ENCODE measurements at regions not wholly inside any gene's neighbourhood (a gene's known extent, or its start where the extent isn't known, plus 50 kb on each side); places are given as distances from the start of the nearest gene placed in this dataset.

- Histone ChIP-seq H3K4me1 (ENCODE audit: low read depth, poor library complexity, severe bottlenecking) (no peaks in the 10 kb centered on the region), H3K36me3 (ENCODE audit: insufficient read depth) (no peaks in the 10 kb centered on the region), H3K4me3 (IDR thresholded peaks at IDR 0.05; ENCODE audit: insufficient read depth, low read depth, low read length) (no peak overlapping the region), H3K27me3 (ENCODE audit: insufficient read depth, low read depth) (no peaks in the 10 kb centered on the region), H4K20me1 (ENCODE audit: insufficient read depth) (no peaks in the 10 kb centered on the region), H3K79me2 (ENCODE audit: insufficient read depth, low read depth) (no peaks in the 10 kb centered on the region), H3K9ac (no peak overlapping the region), H3K4me2 (no peak overlapping the region), H2AFZ (ENCODE audit: low read depth) (no peak overlapping the region), H3K27ac (no peak overlapping the region)
- no peak for TF ChIP-seq CTCF (conservative IDR thresholded peaks at IDR 0.05; ENCODE audit: low read depth, low read length)
Observed at GRCh38 chr13:79908381-79908780, 427.4 kb downstream of the NDFIP2 start.

DNA sequence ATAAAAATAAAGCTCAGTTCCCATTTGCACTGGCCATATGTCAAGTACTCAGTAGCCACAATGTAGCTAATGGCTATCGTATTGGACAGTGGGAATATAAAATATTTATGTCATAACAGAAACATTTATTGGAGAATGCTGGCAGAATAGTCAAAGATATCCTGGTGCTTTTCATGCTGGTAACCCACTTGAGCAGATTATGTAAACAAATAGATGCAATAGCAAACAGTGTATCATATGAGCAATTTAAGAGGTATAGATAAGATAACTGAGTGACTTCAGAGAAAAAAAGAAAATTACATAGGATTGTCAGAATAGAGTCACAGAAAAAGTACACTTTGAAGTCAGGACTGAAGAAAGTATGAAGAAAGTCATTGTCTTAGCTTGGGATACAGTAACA, 426.6 kb downstream of the NDFIP2 start:
- no peaks in the 10 kb centered on the region for H4K20me1 ChIP-seq (ENCODE audit: insufficient read depth)
- no peaks in the 10 kb centered on the region for H3K36me3 ChIP-seq (ENCODE audit: insufficient read depth)
- no peaks in the 10 kb centered on the region for H3K4me1 ChIP-seq (ENCODE audit: low read depth, poor library complexity, severe bottlenecking)
- no peak overlapping the region for H3K27ac ChIP-seq
- no peaks in the 10 kb centered on the region for H3K27me3 ChIP-seq (ENCODE audit: insufficient read depth, low read depth)
- no peak overlapping the region for H3K9ac ChIP-seq
- H2AFZ ChIP-seq (ENCODE audit: low read depth): no peak overlapping the region
- no peak overlapping the region for H3K4me3 ChIP-seq (IDR thresholded peaks at IDR 0.05; ENCODE audit: insufficient read depth, low read depth, low read length)
- no peaks in the 10 kb centered on the region for H3K79me2 ChIP-seq (ENCODE audit: insufficient read depth, low read depth)
- TF ChIP-seq CTCF (conservative IDR thresholded peaks at IDR 0.05; ENCODE audit: low read depth, low read length): no peak
- H3K4me2 ChIP-seq: no peak overlapping the region

DNA sequence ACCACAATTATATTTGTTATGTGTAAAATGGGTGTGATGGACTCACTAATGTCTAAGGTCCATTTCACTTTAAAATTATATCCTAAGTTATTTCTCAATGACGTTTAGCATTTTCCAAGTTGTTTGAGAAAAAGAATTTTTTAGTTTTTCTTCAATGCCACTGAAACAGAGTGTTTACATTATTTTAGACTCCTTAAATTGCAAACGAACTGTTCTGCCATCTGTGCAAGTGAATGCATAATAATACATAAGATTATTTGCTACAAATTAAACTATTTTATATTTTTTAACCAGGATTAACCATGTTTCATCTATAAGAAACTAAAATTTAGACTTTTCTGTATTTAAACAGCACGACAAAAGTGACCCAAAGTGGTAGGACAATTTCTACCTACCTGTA, 425.4 kb downstream of the NDFIP2 start:
- H3K27ac ChIP-seq: no peak overlapping the region
- H3K4me2 ChIP-seq: no peak overlapping the region
- H3K4me3 ChIP-seq (IDR thresholded peaks at IDR 0.05; ENCODE audit: insufficient read depth, low read depth, low read length): no peak overlapping the region
- TF ChIP-seq CTCF (conservative IDR thresholded peaks at IDR 0.05; ENCODE audit: low read depth, low read length): no peak
- H3K79me2 ChIP-seq (ENCODE audit: insufficient read depth, low read depth): no peaks in the 10 kb centered on the region
- H4K20me1 ChIP-seq (ENCODE audit: insufficient read depth): no peaks in the 10 kb centered on the region
- H3K36me3 ChIP-seq (ENCODE audit: insufficient read depth): no peaks in the 10 kb centered on the region
- H3K27me3 ChIP-seq (ENCODE audit: insufficient read depth, low read depth): no peaks in the 10 kb centered on the region
- no peaks in the 10 kb centered on the region for H3K4me1 ChIP-seq (ENCODE audit: low read depth, poor library complexity, severe bottlenecking)
- H2AFZ ChIP-seq (ENCODE audit: low read depth): no peak overlapping the region
- no peak overlapping the region for H3K9ac ChIP-seq

DNA sequence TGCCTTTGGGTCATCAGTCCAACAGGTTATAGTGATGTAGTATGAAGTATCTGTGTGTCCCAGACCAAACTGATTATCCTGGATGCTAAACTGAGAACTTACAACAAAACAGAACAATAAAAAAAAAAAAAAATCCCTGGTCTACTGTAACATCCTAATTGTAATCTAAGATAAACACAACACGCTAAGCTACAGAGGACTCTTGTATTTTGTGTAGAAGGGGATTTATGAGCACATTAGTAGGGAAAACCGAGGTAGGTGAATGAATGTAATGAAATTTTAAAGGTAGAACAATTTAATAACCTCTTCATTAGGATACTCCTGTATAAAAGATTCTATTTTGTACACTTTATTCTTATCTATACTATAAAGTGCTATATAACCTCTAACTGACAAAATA, 424.1 kb downstream of the NDFIP2 start:
- Histone ChIP-seq H3K4me1 (ENCODE audit: low read depth, poor library complexity, severe bottlenecking) (no peaks in the 10 kb centered on the region), H3K9ac (no peak overlapping the region), H3K27ac (no peak overlapping the region), H2AFZ (ENCODE audit: low read depth) (no peak overlapping the region), H3K27me3 (ENCODE audit: insufficient read depth, low read depth) (no peaks in the 10 kb centered on the region), H4K20me1 (ENCODE audit: insufficient read depth) (no peaks in the 10 kb centered on the region), H3K4me2 (no peak overlapping the region), H3K4me3 (IDR thresholded peaks at IDR 0.05; ENCODE audit: insufficient read depth, low read depth, low read length) (no peak overlapping the region), H3K36me3 (ENCODE audit: insufficient read depth) (no peaks in the 10 kb centered on the region), H3K79me2 (ENCODE audit: insufficient read depth, low read depth) (no peaks in the 10 kb centered on the region)
- no peak for TF ChIP-seq CTCF (conservative IDR thresholded peaks at IDR 0.05; ENCODE audit: low read depth, low read length)

- Histone ChIP-seq H3K9ac (no peak overlapping the region), H2AFZ (ENCODE audit: low read depth) (no peak overlapping the region), H3K4me2 (no peak overlapping the region), H3K4me1 (ENCODE audit: low read depth, poor library complexity, severe bottlenecking) (no peaks in the 10 kb centered on the region), H3K79me2 (ENCODE audit: insufficient read depth, low read depth) (no peaks in the 10 kb centered on the region), H3K36me3 (ENCODE audit: insufficient read depth) (no peaks in the 10 kb centered on the region), H3K27ac (no peak overlapping the region), H3K27me3 (ENCODE audit: insufficient read depth, low read depth) (no peaks in the 10 kb centered on the region), H3K4me3 (IDR thresholded peaks at IDR 0.05; ENCODE audit: insufficient read depth, low read depth, low read length) (no peak overlapping the region), H4K20me1 (ENCODE audit: insufficient read depth) (no peaks in the 10 kb centered on the region)
- TF ChIP-seq CTCF (conservative IDR thresholded peaks at IDR 0.05; ENCODE audit: low read depth, low read length): no peak
Observed at GRCh38 chr13:79904581-79904980, 423.6 kb downstream of the NDFIP2 start.
